Nephron progenitor cell (in vitro differentiated cells): ENCODE measurements at regions not wholly inside any gene's neighbourhood (a gene's known extent, or its start where the extent isn't known, plus 50 kb on each side); places are given as distances from the start of the nearest gene placed in this dataset.

Experiments used
- DNase-seq: peaks from one replicate; pipeline ENCODE4 v3.0.0; 2021
- H3K27ac Mint-ChIP-seq: 2 replicates; pipeline ENCODE4 v1.8.0; 2021; ENCODE audit warnings: mild to moderate bottlenecking, moderate library complexity, mixed read lengths
- H3K27me3 Mint-ChIP-seq: 2 replicates; pipeline ENCODE4 v1.8.0; 2021; ENCODE audit warnings: mild to moderate bottlenecking, low read depth, mixed read lengths; ENCODE audit not compliant: poor library complexity
- H3K36me3 Mint-ChIP-seq: 2 replicates; pipeline ENCODE4 v1.8.0; 2021; ENCODE audit warnings: low read depth, mixed read lengths
- H3K4me1 Mint-ChIP-seq: 2 replicates; pipeline ENCODE4 v1.8.0; 2021; ENCODE audit warnings: mixed read lengths
- H3K4me3 Mint-ChIP-seq: 2 replicates; pipeline ENCODE4 v1.8.0; 2021; ENCODE audit warnings: mild to moderate bottlenecking, moderate library complexity, mixed read lengths
- H3K9me3 Mint-ChIP-seq: 2 replicates; pipeline ENCODE4 v1.8.0; 2021; ENCODE audit warnings: mild to moderate bottlenecking, moderate library complexity, mixed read lengths
- TF ChIP-seq, protein P1 (sequence below): fragments of 200-600 bp; sonication (generic); IDR thresholded peaks from 2 replicates; pipeline ENCODE4 v1.5.0; 2021; ENCODE audit warnings: antibody characterized with exemption

DNA sequence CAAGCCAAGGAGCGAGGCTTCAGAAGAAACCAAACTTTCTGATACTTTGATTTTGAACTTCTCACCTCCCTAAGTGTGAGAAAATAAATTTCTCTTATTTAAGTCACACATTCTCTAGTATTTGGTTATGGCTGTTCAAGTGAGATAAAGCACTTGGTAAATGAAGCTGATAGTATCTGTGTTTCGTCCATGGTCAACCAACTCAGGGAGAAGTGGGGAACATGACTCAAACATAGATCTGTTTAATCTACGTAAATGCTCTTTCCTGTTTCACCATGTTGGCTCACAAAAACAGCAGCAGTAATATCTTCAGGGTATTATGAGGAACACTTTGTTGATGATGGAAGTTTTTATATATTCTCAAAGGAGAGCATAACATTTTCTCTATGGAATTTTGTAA is 2167.2 kb upstream of the C9orf72 start:
- no peaks in the 10 kb centered on the region for H3K36me3 Mint-ChIP-seq

DNA sequence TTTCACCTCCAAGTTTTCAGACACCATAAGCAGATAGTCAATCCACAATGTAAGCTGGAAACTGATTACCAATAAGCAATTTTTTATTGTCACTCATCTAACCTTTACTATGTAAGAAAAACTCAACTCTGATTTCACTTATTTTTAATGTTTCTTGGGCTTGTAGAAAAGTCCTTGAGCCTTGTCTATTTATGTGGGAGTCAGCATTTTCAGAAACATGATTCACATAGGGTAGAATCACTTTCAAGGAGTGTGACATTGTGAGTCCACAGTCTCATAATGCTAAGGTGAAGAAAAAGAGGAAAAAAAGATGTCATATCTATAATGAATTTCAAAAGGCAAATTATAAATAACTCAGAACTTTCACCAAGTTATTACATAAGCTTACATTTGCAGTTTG is 2167.9 kb upstream of the C9orf72 start:
- Mint-ChIP-seq H3K27ac (no peak overlapping the region), H3K9me3 (peaks cover 4% of the 10 kb centered on the region), H3K36me3 (no peaks in the 10 kb centered on the region), H3K27me3 (no peaks in the 10 kb centered on the region), H3K4me3 (no peak overlapping the region), H3K4me1 (no peaks in the 10 kb centered on the region)
- TF ChIP-seq, protein P1, sequence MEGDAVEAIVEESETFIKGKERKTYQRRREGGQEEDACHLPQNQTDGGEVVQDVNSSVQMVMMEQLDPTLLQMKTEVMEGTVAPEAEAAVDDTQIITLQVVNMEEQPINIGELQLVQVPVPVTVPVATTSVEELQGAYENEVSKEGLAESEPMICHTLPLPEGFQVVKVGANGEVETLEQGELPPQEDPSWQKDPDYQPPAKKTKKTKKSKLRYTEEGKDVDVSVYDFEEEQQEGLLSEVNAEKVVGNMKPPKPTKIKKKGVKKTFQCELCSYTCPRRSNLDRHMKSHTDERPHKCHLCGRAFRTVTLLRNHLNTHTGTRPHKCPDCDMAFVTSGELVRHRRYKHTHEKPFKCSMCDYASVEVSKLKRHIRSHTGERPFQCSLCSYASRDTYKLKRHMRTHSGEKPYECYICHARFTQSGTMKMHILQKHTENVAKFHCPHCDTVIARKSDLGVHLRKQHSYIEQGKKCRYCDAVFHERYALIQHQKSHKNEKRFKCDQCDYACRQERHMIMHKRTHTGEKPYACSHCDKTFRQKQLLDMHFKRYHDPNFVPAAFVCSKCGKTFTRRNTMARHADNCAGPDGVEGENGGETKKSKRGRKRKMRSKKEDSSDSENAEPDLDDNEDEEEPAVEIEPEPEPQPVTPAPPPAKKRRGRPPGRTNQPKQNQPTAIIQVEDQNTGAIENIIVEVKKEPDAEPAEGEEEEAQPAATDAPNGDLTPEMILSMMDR = no peak
- DNase-seq = no peak

More for the DNA sequence above, 2167.2 kb upstream of the C9orf72 start:
- H3K4me3 Mint-ChIP-seq = no peak overlapping the region
- TF ChIP-seq, protein P1 = no peak
- DNase-seq = no peak
- H3K9me3 Mint-ChIP-seq = peaks cover 4% of the 10 kb centered on the region
- H3K4me1 Mint-ChIP-seq = no peaks in the 10 kb centered on the region
- no peak overlapping the region for H3K27ac Mint-ChIP-seq
- no peaks in the 10 kb centered on the region for H3K27me3 Mint-ChIP-seq

DNA sequence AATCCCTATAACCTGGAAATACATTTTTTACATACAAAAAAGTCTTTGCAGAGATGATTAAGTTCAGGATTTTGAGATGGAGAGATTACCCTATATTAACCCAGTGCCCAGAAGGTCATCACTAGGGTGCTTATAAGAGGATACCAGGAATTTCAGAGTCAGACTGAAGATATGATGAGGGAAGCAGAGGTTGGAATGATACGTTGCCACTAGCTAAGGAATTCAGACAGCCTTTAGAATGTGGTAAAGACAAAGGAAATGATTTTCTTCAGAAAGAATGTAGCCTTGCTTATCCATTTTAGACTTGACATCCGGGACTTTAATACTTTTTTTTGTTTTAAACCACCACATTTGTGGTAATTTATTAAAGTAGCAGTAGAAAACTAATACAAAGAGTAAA is 2176.8 kb upstream of the C9orf72 start:
- no peak for DNase-seq
- Mint-ChIP-seq H3K4me3 (no peak overlapping the region), H3K4me1 (no peaks in the 10 kb centered on the region), H3K36me3 (no peaks in the 10 kb centered on the region), H3K27ac (no peak overlapping the region), H3K9me3 (no peaks in the 10 kb centered on the region), H3K27me3 (no peaks in the 10 kb centered on the region)
- TF ChIP-seq, protein P1 = no peak

DNA sequence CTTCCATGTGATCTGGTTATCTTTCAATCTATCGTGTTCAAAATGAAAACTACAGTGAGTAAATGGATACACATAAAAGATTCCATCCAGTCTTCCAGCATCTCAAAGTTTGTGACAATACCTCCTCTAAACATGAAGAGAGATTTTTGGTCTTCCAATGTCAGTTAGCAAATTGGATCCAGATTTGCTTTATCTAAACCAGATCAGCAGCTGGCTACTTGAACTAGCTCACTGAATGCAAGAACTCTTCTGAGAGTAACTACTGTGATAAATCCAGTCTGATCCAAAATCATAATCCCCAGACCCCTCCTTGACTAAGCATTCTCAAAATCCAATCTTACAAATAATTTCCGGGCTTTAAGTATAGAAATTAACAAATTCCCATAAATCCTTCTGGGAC is 2177.9 kb upstream of the C9orf72 start:
- TF ChIP-seq, protein P1 = no peak
- no peaks in the 10 kb centered on the region for H3K36me3 Mint-ChIP-seq
- no peaks in the 10 kb centered on the region for H3K9me3 Mint-ChIP-seq
- no peak for DNase-seq
- H3K27me3 Mint-ChIP-seq = no peaks in the 10 kb centered on the region
- H3K4me1 Mint-ChIP-seq = no peaks in the 10 kb centered on the region
- H3K4me3 Mint-ChIP-seq = no peak overlapping the region
- no peak overlapping the region for H3K27ac Mint-ChIP-seq

DNA sequence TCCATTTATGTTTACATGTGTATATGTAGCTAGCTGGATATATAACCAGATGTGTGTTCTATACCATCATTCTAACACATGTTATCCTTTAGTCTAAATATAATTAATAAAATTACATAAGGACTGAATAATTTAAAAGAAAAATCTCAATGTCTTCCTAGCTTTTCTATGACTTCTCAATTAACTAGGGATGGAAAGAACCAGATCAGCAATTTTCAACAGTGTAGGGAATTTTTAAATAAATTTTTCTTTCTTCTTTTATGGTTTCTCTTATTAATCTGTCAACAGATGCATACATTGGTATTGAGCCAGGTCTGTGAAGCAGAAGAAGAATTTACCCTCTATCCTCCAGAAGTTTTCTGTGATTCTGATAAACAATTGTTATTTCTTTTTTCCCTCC is 2180.4 kb upstream of the C9orf72 start:
- Mint-ChIP-seq H3K36me3 (no peaks in the 10 kb centered on the region), H3K27ac (no peak overlapping the region), H3K9me3 (no peaks in the 10 kb centered on the region), H3K27me3 (no peaks in the 10 kb centered on the region), H3K4me1 (no peaks in the 10 kb centered on the region), H3K4me3 (no peak overlapping the region)
- TF ChIP-seq, protein P1 = no peak
- DNase-seq = no peak

DNA sequence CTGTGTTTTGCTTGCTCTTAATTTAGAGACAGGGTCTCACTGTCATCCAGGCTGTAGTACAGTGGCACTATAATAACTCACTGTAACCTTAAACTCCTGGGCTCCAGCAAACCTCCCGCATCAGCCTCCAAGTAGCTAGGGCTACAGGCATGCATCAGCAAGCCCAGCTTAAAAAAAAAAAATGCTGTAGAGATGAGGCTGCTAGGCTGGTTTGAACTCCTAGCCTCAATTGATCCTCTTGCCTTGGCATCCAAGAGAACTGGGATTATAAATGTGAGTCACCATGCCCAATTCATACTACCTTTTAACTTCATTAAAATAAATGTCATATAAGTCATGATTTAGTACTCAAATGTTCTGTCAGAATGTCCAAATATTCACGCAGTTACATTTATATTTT is 2195.7 kb upstream of the C9orf72 start:
- no peak overlapping the region for H3K27ac Mint-ChIP-seq
- no peaks in the 10 kb centered on the region for H3K27me3 Mint-ChIP-seq
- TF ChIP-seq, protein P1 = no peak
- H3K9me3 Mint-ChIP-seq = peaks cover 20% of the 10 kb centered on the region
- H3K36me3 Mint-ChIP-seq = no peaks in the 10 kb centered on the region
- no peak overlapping the region for H3K4me3 Mint-ChIP-seq
- no peaks in the 10 kb centered on the region for H3K4me1 Mint-ChIP-seq
- no peak for DNase-seq
